Brain pericyte (primary cell): ENCODE measurements at regions not wholly inside any gene's neighbourhood (a gene's known extent, or its start where the extent isn't known, plus 50 kb on each side); places are given as distances from the start of the nearest gene placed in this dataset.
"Not testable (repeated sequence)": the region's sequence is repeated elsewhere in the genome, so short reads cannot be mapped to it uniquely, and the experiment has no call there.

Source experiments
- DNase-seq: peaks from one replicate; pipeline ENCODE4 v3.0.0-alpha.2; 2012; ENCODE audit warnings: low read depth, low spot score

GRCh38 chr9:25731895-25732794 is 53.9 kb upstream of the TUSC1 start:
- not testable (repeated sequence) for DNase-seq
